ENCODE measurements at regions not wholly inside any gene's neighbourhood (a gene's known extent, or its start where the extent isn't known, plus 50 kb on each side); places are given as distances from the start of the nearest gene placed in this dataset.

DNA sequence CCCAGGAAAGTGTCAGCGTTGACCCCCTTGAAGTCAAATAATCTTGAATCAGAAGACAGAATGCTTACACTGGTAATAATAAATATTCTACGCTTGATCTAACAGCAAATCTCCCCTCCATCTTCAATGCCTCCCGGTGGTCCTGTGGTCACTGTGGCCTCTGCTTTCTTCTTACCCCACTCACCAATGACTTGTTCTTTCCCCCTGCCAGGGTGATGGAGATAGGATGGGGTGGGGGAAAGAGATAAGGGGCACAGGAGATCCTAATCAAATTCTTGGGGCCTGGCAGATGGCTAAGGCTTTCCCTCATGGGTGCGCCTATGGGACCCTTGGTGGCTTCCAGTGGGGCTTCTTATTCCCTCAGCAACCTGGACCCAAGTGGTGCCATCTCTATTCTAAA, 152.6 kb upstream of the EGFLAM start:
- TF ChIP-seq, protein P1, sequence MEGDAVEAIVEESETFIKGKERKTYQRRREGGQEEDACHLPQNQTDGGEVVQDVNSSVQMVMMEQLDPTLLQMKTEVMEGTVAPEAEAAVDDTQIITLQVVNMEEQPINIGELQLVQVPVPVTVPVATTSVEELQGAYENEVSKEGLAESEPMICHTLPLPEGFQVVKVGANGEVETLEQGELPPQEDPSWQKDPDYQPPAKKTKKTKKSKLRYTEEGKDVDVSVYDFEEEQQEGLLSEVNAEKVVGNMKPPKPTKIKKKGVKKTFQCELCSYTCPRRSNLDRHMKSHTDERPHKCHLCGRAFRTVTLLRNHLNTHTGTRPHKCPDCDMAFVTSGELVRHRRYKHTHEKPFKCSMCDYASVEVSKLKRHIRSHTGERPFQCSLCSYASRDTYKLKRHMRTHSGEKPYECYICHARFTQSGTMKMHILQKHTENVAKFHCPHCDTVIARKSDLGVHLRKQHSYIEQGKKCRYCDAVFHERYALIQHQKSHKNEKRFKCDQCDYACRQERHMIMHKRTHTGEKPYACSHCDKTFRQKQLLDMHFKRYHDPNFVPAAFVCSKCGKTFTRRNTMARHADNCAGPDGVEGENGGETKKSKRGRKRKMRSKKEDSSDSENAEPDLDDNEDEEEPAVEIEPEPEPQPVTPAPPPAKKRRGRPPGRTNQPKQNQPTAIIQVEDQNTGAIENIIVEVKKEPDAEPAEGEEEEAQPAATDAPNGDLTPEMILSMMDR (IDR thresholded peaks at IDR 0.05; ENCODE audit: insufficient read depth, low read length), result no peak
- no peak overlapping the region for H3K4me3 ChIP-seq (ENCODE audit: low read depth, low read length)
- no peak for DNase-seq (ENCODE audit: low read depth)

DNA sequence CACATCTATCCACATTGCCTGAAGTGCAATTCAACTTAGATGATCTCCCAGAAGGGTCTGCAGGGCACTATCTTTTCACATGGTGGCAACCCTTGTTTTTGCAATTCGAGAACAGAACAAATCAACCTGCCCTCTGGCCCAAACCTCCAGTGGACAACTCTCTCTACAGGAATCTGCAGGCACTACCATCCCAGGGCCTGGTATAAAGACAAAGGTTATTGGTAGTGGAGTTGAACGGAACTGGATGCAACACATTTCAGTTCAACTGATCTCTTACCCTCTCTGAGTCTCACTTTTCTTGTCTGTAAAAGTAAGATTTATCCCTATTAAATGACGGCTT, 153.2 kb upstream of the EGFLAM start:
- no peak overlapping the region for H3K4me3 ChIP-seq (ENCODE audit: low read depth, low read length)
- TF ChIP-seq, protein P1 (IDR thresholded peaks at IDR 0.05; ENCODE audit: insufficient read depth, low read length), result no peak
- DNase-seq (ENCODE audit: low read depth), result no peak

DNA sequence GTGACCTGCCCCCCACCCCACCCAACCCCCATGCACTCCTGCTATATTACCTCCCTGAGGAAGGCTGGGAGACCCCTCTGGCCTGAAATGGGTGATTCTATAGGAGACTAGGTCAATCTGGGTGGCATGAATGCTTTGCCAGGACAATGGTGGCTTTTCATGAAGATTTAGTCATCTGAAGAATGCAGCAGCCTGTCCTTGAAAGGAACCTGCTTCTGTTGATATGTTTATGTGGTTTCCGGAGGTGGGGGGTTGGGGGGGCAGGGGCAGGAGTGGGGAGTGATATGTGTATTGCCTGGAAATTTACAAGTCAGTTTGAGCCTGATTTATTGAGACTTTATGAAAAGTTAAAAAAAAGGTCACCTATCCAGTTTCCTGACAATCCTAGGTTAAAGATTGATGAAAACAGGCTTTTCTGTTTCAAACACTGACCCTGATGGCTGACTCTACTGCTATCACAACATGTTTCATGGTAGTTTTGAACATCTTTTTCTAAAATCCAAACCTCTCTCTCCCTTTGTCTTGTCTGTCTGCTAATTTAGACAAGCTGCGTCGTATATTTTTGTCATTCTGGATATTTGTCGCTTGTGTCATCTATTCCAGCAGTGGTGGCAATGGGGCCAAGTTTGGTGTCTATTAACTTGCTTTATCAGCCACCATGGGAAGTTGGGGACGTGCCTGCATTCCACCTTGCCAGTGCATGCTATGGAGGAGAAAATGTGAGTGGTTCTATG, 153.7 kb upstream of the EGFLAM start:
- H3K4me3 ChIP-seq (ENCODE audit: low read depth, low read length), result no peak overlapping the region
- TF ChIP-seq, protein P1 (IDR thresholded peaks at IDR 0.05; ENCODE audit: insufficient read depth, low read length), result no peak
- DNase-seq (ENCODE audit: low read depth), result no peak

DNA sequence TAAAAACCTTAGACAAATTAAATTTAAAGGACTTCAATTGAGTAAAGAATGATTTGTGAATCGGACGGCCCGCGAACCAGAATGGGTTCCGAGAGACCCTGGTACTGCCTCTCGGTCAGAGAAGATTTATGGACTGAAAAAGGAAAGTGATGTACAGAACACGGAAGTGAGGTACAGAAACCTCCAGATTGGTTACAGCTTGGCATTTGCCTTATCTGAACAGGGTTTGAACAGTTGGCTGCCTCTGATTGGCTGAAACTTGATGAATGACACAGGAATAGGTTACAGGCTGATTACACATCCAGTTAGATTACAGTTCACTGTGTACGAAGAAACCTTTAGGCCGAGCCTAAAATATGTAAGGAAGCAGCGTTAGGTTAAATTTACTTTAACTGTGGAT, 156.5 kb upstream of the EGFLAM start:
- DNase-seq (ENCODE audit: low read depth), result no peak
- TF ChIP-seq, protein P1 (IDR thresholded peaks at IDR 0.05; ENCODE audit: insufficient read depth, low read length), result no peak
- H3K4me3 ChIP-seq (ENCODE audit: low read depth, low read length), result no peak overlapping the region

DNA sequence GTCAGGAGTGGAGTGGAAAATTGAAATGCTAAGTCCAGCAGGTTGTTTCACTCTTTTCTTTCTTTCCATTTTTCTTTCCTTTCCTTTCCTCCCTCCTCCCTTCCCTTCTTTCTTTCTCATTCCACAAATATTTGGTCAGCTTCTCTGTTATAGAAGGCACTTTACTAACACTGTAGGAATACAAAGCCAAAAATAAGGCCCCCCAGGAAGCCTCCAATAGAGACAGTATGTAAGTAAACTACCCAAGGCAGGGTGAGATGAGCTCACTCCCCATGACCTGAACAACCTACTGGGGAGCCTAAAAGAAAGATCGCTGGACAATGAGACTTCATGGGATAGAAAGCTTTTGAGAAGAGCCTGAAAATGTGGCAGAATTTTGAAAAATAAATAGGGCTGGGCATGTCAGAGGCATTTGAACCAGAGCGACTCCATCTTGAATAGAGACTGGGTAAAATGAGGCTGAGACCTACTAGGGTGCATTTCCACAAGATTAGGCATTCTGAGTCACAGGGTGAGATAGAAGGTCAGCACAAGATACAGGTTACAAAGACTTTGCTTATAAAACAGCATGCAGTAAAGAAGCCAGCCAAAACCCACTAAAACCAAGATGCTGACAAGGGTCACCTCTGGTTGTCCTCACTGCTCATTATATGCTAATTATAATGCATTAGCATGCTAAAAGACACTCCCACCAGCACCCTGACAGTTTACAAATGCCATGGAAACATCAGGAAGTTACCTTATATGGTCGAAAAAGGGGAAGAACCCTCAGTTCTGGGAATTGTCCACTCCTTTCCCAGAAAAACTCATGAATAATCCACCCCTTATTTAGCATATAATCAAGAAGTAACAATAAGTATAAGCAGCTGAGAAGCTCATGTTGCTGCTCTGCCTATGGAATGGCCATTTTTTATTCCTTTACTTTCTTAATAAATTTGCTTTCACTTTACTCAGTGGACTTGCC, 158.9 kb upstream of the EGFLAM start:
- DNase-seq (ENCODE audit: low read depth), result no peak
- TF ChIP-seq, protein P1 (IDR thresholded peaks at IDR 0.05; ENCODE audit: insufficient read depth, low read length), result no peak
- H3K4me3 ChIP-seq (ENCODE audit: low read depth, low read length), result no peak overlapping the region

DNA sequence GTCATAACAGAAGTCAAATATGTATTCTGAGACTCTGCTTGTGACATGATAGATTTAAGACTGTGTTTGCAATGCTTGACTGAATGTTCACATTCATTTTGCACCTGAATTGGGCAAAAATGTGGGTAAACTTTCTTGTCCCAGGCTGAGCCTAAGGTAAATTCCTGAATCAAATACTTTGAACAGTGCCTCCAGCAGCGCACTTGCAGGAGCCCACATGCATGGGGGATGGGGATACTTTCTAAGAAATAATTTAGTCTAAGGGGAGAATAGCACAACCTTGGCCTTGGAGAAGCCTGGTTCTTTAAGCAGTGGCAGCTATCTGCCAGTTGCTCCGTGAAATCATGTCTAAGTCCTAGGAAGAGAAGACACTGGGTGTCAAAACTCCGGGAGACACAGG, 163.5 kb upstream of the EGFLAM start:
- DNase-seq (ENCODE audit: low read depth), result no peak
- TF ChIP-seq, protein P1 (IDR thresholded peaks at IDR 0.05; ENCODE audit: insufficient read depth, low read length), result no peak
- H3K4me3 ChIP-seq (ENCODE audit: low read depth, low read length), result no peak overlapping the region

Measured in fibroblast of the aortic adventitia (primary cell).